ENCODE measurements at regions not wholly inside any gene's neighbourhood (a gene's known extent, or its start where the extent isn't known, plus 50 kb on each side); places are given as distances from the start of the nearest gene placed in this dataset.

- no peaks in the 10 kb centered on the region for H3K27me3 ChIP-seq (ENCODE audit: low read length)
- intact Hi-C loops (cut with micrococcal nuclease): no loop called here
- no peak overlapping the region for H3K9ac ChIP-seq (ENCODE audit: low read length)
- H3K4me1 ChIP-seq (ENCODE audit: insufficient read depth, low read length): peaks cover 11% of the 10 kb centered on the region
- POLR2A ChIA-PET (ENCODE audit: unreplicated experiment): interaction anchor here (0.6 kb wide), 1 partner anchor 73 kb away, joined by 3 read pairs; no protein-coding TSS in a partner anchor
- no peaks in the 10 kb centered on the region for H3K79me2 ChIP-seq (ENCODE audit: low read length)
- no peak overlapping the region for H3K4me2 ChIP-seq (ENCODE audit: low read length)
- H2AFZ ChIP-seq (ENCODE audit: low read length): no peak overlapping the region
- no peaks in the 10 kb centered on the region for H3F3A ChIP-seq (ENCODE audit: low read length, unreplicated experiment)
- no TSS peak for BruUV-seq (replicated peaks)
- H3K27ac ChIP-seq (ENCODE audit: low read length): no peak overlapping the region
- H3K4me3 ChIP-seq (ENCODE audit: low read length): no peak overlapping the region
- TF ChIP-seq EZH2 (IDR thresholded peaks at IDR 0.05; ENCODE audit: low read length, unreplicated experiment): no peak
- no peak for TF ChIP-seq EZH2phosphoT487 (IDR thresholded peaks at IDR 0.05; ENCODE audit: borderline replicate concordance, low read length)
- TF ChIP-seq CTCF (conservative IDR thresholded peaks at IDR 0.05; ENCODE audit: low read depth, low read length): no peak
- ATAC-seq (no peak), DNase-seq (no peak)
- H4K20me1 ChIP-seq (ENCODE audit: low read length): no peaks in the 10 kb centered on the region
- no peaks in the 10 kb centered on the region for H3K9me3 ChIP-seq (ENCODE audit: low read length)
- CTCF ChIA-PET: no interaction called here
- H3K36me3 ChIP-seq (ENCODE audit: low read depth, low read length): no peaks in the 10 kb centered on the region
- no peaks in the 10 kb centered on the region for H3K9me2 ChIP-seq (replicated peaks; ENCODE audit: low read length)
Measured at GRCh38 chr4:31058656-31059055, 338.5 kb downstream of the PCDH7 start.

- no TSS peak for BruUV-seq (replicated peaks)
- H3K27me3 ChIP-seq (ENCODE audit: low read length): no peaks in the 10 kb centered on the region
- peak; percentile 39 for DNase-seq
- no peak overlapping the region for H3K4me3 ChIP-seq (ENCODE audit: low read length)
- ATAC-seq: peak; percentile 86
- H2AFZ ChIP-seq (ENCODE audit: low read length): no peak overlapping the region
- no peaks in the 10 kb centered on the region for H3F3A ChIP-seq (ENCODE audit: low read length, unreplicated experiment)
- H3K9ac ChIP-seq (ENCODE audit: low read length): no peak overlapping the region
- peak overlapping the region; percentile 28; the same call in 1 of the 2 replicates for H3K4me2 ChIP-seq (ENCODE audit: low read length)
- H3K79me2 ChIP-seq (ENCODE audit: low read length): no peaks in the 10 kb centered on the region
- no peaks in the 10 kb centered on the region for H3K9me3 ChIP-seq (ENCODE audit: low read length)
- H3K4me1 ChIP-seq (ENCODE audit: insufficient read depth, low read length): peaks cover 11% of the 10 kb centered on the region
- CTCF ChIA-PET: interaction anchor here (0.6 to 0.7 kb wide), 2 partner anchors 106 to 1631 kb away, joined by 3 to 4 read pairs; no protein-coding TSS in a partner anchor
- TF ChIP-seq EZH2 (IDR thresholded peaks at IDR 0.05; ENCODE audit: low read length, unreplicated experiment): no peak
- TF ChIP-seq CTCF (conservative IDR thresholded peaks at IDR 0.05; ENCODE audit: low read depth, low read length): no peak
- TF ChIP-seq EZH2phosphoT487 (IDR thresholded peaks at IDR 0.05; ENCODE audit: borderline replicate concordance, low read length): no peak
- H3K36me3 ChIP-seq (ENCODE audit: low read depth, low read length): no peaks in the 10 kb centered on the region
- no peak overlapping the region; the same call in 1 of the 2 replicates for H3K27ac ChIP-seq (ENCODE audit: low read length)
- intact Hi-C loops (cut with micrococcal nuclease): no loop called here
- POLR2A ChIA-PET (ENCODE audit: unreplicated experiment): no interaction called here
- no peaks in the 10 kb centered on the region for H3K9me2 ChIP-seq (replicated peaks; ENCODE audit: low read length)
- no peaks in the 10 kb centered on the region for H4K20me1 ChIP-seq (ENCODE audit: low read length)
Measured at GRCh38 chr4:31059753-31060522, 339.8 kb downstream of the PCDH7 start.

DNA sequence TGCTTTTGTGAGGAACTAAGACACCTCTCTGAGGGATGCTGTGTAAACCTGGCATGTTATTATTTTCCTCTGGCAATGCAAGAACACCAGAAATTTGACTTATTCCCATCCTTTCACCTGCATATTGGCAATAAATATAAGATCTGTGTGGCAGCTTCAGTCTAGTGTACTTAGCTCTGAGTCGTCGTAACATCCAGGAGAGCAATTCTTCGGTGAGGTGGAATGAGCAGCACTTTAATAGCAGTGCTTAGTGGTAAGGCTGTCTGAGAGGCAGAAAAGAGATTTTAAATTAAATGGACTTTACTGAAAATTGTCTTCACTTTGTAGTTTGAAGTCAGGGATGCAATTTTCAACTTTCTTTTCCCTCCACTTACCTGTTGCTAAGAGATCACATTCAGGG is 344.9 kb downstream of the PCDH7 start:
- no TSS peak for BruUV-seq (replicated peaks)
- DNase-seq: no peak

More for the DNA sequence above, 344.9 kb downstream of the PCDH7 start:
- Histone ChIP-seq H3K79me2 (ENCODE audit: low read length) (no peaks in the 10 kb centered on the region), H3K4me3 (ENCODE audit: low read length) (no peak overlapping the region), H3K27me3 (ENCODE audit: low read length) (no peaks in the 10 kb centered on the region), H3K27ac (ENCODE audit: low read length) (no peak overlapping the region), H3K9me2 (replicated peaks; ENCODE audit: low read length) (no peaks in the 10 kb centered on the region), H3K4me1 (ENCODE audit: insufficient read depth, low read length) (peaks cover 7% of the 10 kb centered on the region), H3K9ac (ENCODE audit: low read length) (no peak overlapping the region), H4K20me1 (ENCODE audit: low read length) (no peaks in the 10 kb centered on the region), H2AFZ (ENCODE audit: low read length) (no peak overlapping the region), H3K4me2 (ENCODE audit: low read length) (no peak overlapping the region), H3K9me3 (ENCODE audit: low read length) (no peaks in the 10 kb centered on the region), H3K36me3 (ENCODE audit: low read depth, low read length) (no peaks in the 10 kb centered on the region), H3F3A (ENCODE audit: low read length, unreplicated experiment) (no peaks in the 10 kb centered on the region)
- no peak for ATAC-seq
- POLR2A ChIA-PET (ENCODE audit: unreplicated experiment): no interaction called here
- CTCF ChIA-PET: no interaction called here
- TF ChIP-seq CTCF (conservative IDR thresholded peaks at IDR 0.05; ENCODE audit: low read depth, low read length) (no peak), EZH2 (IDR thresholded peaks at IDR 0.05; ENCODE audit: low read length, unreplicated experiment) (no peak), EZH2phosphoT487 (IDR thresholded peaks at IDR 0.05; ENCODE audit: borderline replicate concordance, low read length) (no peak)
- intact Hi-C loops (cut with micrococcal nuclease): no loop called here
